Stimulated activated memory B cell treated with anti-CD40 and anti-IgM and Interleukin-4, amounts not matched to agents 10 μg/mL and 1 μg/mL and 100 μg/mL, for 72 hours (primary cell): ENCODE measurements at regions not wholly inside any gene's neighbourhood (a gene's known extent, or its start where the extent isn't known, plus 50 kb on each side); places are given as distances from the start of the nearest gene placed in this dataset.
"Not testable (repeated sequence)": the region's sequence is repeated elsewhere in the genome, so short reads cannot be mapped to it uniquely, and the experiment has no call there.

Source experiments
- ATAC-seq: fragments of 150-1000 bp; cut with Tn5 transposase; 2 replicates; pipeline ENCODE4 v1.10.0; 2021
- H3K27ac Mint-ChIP-seq: one replicate; pipeline ENCODE4 v1.8.0; 2022; ENCODE audit warnings: mild to moderate bottlenecking, mixed read lengths
- H3K27me3 Mint-ChIP-seq: one replicate; pipeline ENCODE4 v1.8.0; 2022; ENCODE audit warnings: mixed read lengths
- H3K36me3 Mint-ChIP-seq: one replicate; pipeline ENCODE4 v1.8.0; 2022; ENCODE audit warnings: mixed read lengths
- H3K4me1 Mint-ChIP-seq: one replicate; pipeline ENCODE4 v1.8.0; 2022; ENCODE audit warnings: mixed read lengths
- H3K4me3 Mint-ChIP-seq: one replicate; pipeline ENCODE4 v1.8.0; 2022; ENCODE audit warnings: mild to moderate bottlenecking, moderate library complexity, mixed read lengths
- H3K9me3 Mint-ChIP-seq: one replicate; pipeline ENCODE4 v1.8.0; 2022; ENCODE audit warnings: mixed read lengths

GRCh38 chr16:66196770-66197169 is 169.7 kb upstream of the CDH5 start:
- no peak overlapping the region for H3K4me3 Mint-ChIP-seq
- no peak for ATAC-seq
- no peaks in the 10 kb centered on the region for H3K27me3 Mint-ChIP-seq
- H3K36me3 Mint-ChIP-seq: no peaks in the 10 kb centered on the region
- H3K9me3 Mint-ChIP-seq: no peaks in the 10 kb centered on the region
- no peaks in the 10 kb centered on the region for H3K4me1 Mint-ChIP-seq
- no peak overlapping the region for H3K27ac Mint-ChIP-seq

DNA sequence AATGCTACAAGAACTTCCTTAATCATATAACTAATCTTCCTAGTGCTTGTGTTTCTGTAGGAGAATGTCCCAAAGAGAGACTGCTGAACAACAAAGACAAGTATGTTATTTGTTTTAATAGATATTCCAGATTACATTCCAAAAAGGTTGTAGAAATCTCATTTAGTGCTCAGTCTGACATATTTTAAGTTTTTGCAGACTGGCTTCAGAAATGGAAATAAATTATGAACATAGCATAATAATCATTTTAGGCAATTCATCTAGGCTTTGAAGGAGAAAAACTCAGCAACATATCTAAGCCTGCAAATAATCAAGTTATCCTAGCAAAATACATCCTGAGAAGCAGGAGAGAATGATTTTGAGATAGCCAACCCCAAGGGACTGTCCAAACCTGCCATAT is 171.6 kb upstream of the CDH5 start:
- H3K4me1 Mint-ChIP-seq: no peaks in the 10 kb centered on the region
- H3K36me3 Mint-ChIP-seq: no peaks in the 10 kb centered on the region
- H3K27ac Mint-ChIP-seq: no peak overlapping the region
- H3K27me3 Mint-ChIP-seq: peaks cover 13% of the 10 kb centered on the region
- H3K4me3 Mint-ChIP-seq: no peak overlapping the region
- H3K9me3 Mint-ChIP-seq: peaks cover 3% of the 10 kb centered on the region
- ATAC-seq: no peak

DNA sequence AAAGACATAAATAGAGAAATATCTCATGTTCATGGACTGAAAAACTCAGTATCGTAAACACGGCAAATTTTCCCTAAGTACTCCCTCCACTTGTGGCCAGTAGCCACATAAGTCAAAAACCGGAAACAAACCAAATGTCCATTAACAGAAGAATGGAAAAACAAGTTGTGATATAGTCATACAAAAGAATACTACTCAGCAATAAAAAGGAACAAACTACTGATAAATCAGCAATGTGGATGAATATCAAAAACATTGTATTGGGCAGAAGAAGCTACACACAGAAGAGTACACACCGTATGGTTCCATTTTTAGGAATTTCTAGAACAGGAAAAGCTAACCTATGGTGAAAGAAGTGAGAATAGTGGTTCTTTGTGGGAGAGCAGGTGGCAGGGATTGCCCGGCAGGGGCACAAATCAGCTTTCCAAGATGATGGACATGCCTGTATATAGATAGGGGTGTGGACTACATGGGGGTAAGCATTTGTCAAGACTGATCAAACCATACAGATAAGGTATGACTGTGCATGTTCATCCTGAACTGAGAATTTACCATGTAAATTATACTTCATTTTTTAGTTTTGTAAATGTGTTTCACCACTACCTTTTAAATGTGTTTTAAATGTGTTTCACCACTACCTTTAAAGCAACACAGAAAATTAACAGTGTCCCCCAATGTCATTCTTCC is 172.8 kb upstream of the CDH5 start:
- no peaks in the 10 kb centered on the region for H3K36me3 Mint-ChIP-seq
- ATAC-seq: no peak
- H3K27ac Mint-ChIP-seq: no peak overlapping the region
- H3K4me3 Mint-ChIP-seq: no peak overlapping the region
- peaks cover 3% of the 10 kb centered on the region for H3K9me3 Mint-ChIP-seq
- peaks cover 25% of the 10 kb centered on the region for H3K27me3 Mint-ChIP-seq
- H3K4me1 Mint-ChIP-seq: no peaks in the 10 kb centered on the region

DNA sequence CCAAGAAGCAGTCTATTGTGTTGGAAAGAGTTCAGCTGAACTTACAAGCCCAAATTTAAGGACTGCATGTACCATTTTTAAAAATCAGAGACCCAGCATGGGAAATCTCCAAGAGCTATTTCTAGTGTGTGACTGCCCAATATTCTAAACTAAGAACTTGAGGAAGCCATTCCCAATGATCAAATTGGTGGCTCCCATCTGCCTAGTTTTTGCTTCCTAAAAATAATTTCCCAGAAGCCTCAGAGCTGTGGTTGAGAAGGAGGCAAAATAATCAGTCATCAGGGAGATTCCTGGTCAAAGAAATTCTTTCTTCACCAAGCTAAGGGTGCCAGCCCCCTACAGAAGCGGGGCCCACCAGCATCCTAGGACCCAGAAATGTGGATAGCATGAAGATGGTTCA is 176.1 kb upstream of the CDH5 start:
- Mint-ChIP-seq H3K9me3 (peaks cover 3% of the 10 kb centered on the region), H3K4me3 (no peak overlapping the region), H3K4me1 (no peaks in the 10 kb centered on the region), H3K27me3 (peaks cover 33% of the 10 kb centered on the region), H3K36me3 (no peaks in the 10 kb centered on the region), H3K27ac (no peak overlapping the region)
- no peak for ATAC-seq

- peaks cover 33% of the 10 kb centered on the region for H3K27me3 Mint-ChIP-seq
- no peak overlapping the region for H3K4me3 Mint-ChIP-seq
- H3K27ac Mint-ChIP-seq: no peak overlapping the region
- ATAC-seq: no peak
- no peaks in the 10 kb centered on the region for H3K36me3 Mint-ChIP-seq
- peaks cover 3% of the 10 kb centered on the region for H3K9me3 Mint-ChIP-seq
- no peaks in the 10 kb centered on the region for H3K4me1 Mint-ChIP-seq
These were observed 176.5 kb upstream of the CDH5 start for GRCh38 chr16:66189951-66190350.

GRCh38 chr16:66188917-66189725 is 177.4 kb upstream of the CDH5 start:
- Mint-ChIP-seq H3K9me3 (peaks cover 3% of the 10 kb centered on the region), H3K36me3 (no peaks in the 10 kb centered on the region), H3K27me3 (peaks cover 33% of the 10 kb centered on the region), H3K4me3 (no peak overlapping the region), H3K4me1 (no peaks in the 10 kb centered on the region), H3K27ac (no peak overlapping the region)
- ATAC-seq: no peak

DNA sequence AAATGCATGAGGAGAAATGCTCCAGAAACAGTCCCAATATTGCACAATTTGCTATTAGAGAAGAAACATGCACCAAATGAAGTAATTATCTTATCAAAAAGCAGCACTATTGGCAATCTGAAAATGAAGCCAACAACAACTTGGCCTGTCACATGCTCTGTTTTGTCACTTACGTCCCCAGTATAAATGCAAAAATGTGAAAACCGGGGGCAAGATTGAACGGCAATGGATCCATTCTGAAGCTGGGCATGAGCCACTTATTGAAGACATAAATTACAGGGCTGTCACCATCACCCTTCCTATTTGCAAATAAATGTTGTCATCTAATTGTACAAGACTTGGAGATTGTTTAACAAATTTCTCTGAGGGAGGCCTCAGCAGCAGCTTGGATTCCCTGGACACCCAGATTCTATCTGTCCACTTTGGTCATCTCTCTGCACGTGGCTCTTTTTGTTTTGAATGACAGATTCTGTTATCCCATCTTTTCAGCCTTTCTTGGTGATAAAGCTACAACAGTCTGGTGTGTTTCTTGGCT is 180.2 kb upstream of the CDH5 start:
- H3K4me1 Mint-ChIP-seq: no peaks in the 10 kb centered on the region
- no peaks in the 10 kb centered on the region for H3K36me3 Mint-ChIP-seq
- H3K27me3 Mint-ChIP-seq: peaks cover 33% of the 10 kb centered on the region
- no peak overlapping the region for H3K27ac Mint-ChIP-seq
- H3K4me3 Mint-ChIP-seq: no peak overlapping the region
- H3K9me3 Mint-ChIP-seq: peaks cover 6% of the 10 kb centered on the region
- no peak for ATAC-seq

GRCh38 chr16:66182592-66182991 is 183.9 kb upstream of the CDH5 start:
- ATAC-seq: no peak
- no peaks in the 10 kb centered on the region for H3K27me3 Mint-ChIP-seq

GRCh38 chr16:66176731-66177130 is 189.8 kb upstream of the CDH5 start:
- Mint-ChIP-seq H3K36me3 (no peaks in the 10 kb centered on the region), H3K27me3 (peaks cover 17% of the 10 kb centered on the region), H3K27ac (no peak overlapping the region), H3K4me1 (no peaks in the 10 kb centered on the region), H3K9me3 (peaks cover 5% of the 10 kb centered on the region), H3K4me3 (no peak overlapping the region)
- no peak for ATAC-seq

More at GRCh38 chr16:66182592-66182991, 183.9 kb upstream of the CDH5 start:
- Mint-ChIP-seq H3K4me3 (no peak overlapping the region), H3K36me3 (no peaks in the 10 kb centered on the region), H3K4me1 (no peaks in the 10 kb centered on the region), H3K27ac (no peak overlapping the region), H3K9me3 (peaks cover 8% of the 10 kb centered on the region)

DNA sequence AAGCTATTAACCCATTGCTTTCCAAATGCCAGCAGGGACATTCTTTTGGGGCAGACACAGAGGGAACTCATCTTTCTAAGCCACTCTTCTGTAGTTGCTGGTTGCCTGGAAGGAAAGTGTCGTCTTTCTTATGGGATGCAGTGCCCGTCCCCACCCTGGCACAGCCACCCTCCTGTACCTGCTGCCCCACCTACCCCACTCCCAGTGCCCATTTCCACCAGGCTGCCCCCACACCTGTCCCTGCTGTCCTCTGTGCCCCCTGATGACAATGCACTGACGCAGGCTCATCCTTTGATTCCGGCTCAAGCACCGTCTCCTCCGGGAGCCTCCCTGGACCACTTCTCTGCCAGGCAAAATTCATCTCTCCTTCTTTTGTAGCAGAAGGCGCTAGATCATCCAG is 190.4 kb upstream of the CDH5 start:
- Mint-ChIP-seq H3K4me1 (no peaks in the 10 kb centered on the region), H3K27me3 (peaks cover 17% of the 10 kb centered on the region), H3K9me3 (peaks cover 5% of the 10 kb centered on the region), H3K36me3 (no peaks in the 10 kb centered on the region), H3K4me3 (no peak overlapping the region), H3K27ac (no peak overlapping the region)
- no peak for ATAC-seq

GRCh38 chr16:66175636-66176035 is 190.9 kb upstream of the CDH5 start:
- Mint-ChIP-seq H3K36me3 (no peaks in the 10 kb centered on the region), H3K27ac (no peak overlapping the region), H3K4me3 (no peak overlapping the region), H3K27me3 (peaks cover 17% of the 10 kb centered on the region), H3K4me1 (no peaks in the 10 kb centered on the region), H3K9me3 (peaks cover 5% of the 10 kb centered on the region)
- ATAC-seq: no peak

- Mint-ChIP-seq H3K4me3 (no peak overlapping the region), H3K4me1 (no peaks in the 10 kb centered on the region), H3K27ac (no peak overlapping the region), H3K27me3 (peaks cover 17% of the 10 kb centered on the region), H3K36me3 (no peaks in the 10 kb centered on the region), H3K9me3 (peaks cover 1% of the 10 kb centered on the region)
- ATAC-seq: no peak
These were observed 191.4 kb upstream of the CDH5 start for GRCh38 chr16:66175058-66175457.

DNA sequence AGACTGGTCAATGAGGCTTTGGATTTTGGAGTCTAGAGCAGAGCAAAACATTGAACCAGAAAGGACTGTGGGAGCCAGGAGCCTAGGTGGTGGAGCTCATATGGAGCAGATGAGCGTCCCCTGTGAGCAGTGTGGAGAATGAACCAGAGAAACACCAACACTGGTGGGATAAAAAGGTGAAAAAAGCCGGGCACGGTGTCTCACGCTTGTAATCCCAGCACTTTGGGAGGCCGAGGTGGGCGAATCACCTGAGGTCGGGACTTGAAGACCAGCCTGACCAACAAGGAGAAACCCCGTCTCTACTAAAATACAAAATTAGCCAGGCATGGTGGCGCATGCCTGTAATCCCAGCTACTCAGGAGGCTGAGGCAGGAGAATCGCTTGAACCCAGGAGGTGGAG is 192.7 kb upstream of the CDH5 start:
- H3K9me3 Mint-ChIP-seq, H3K4me1 Mint-ChIP-seq, H3K27ac Mint-ChIP-seq, ATAC-seq, H3K4me3 Mint-ChIP-seq, H3K36me3 Mint-ChIP-seq: not testable (repeated sequence)
- peaks cover 17% of the 10 kb centered on the region for H3K27me3 Mint-ChIP-seq

- H3K9me3 Mint-ChIP-seq, H3K36me3 Mint-ChIP-seq, ATAC-seq, H3K4me1 Mint-ChIP-seq, H3K27ac Mint-ChIP-seq, H3K4me3 Mint-ChIP-seq: not testable (repeated sequence)
- peaks cover 17% of the 10 kb centered on the region for H3K27me3 Mint-ChIP-seq
These were observed 193.3 kb upstream of the CDH5 start for GRCh38 chr16:66173181-66173580.

DNA sequence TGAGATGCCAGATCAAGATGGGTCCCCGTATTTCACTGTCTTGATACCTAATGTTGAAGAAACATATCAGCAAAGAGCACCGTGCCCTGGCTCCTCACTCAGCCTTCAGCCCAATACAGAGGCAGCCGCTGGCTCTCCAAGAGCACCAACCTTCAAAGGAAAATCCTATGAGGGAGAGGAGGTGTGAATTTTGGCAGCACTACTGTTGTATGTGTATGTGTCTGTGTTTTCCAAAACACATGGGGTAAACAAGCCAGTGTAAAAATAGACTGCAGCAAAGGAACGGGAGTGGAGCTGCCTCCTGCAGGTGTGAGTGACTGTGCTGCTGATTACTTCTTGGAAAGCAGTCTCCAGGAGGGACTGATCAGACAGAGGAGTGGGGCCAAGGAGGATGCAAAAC is 194.0 kb upstream of the CDH5 start:
- Mint-ChIP-seq H3K4me1 (no peaks in the 10 kb centered on the region), H3K4me3 (no peak overlapping the region), H3K36me3 (no peaks in the 10 kb centered on the region), H3K27ac (no peak overlapping the region), H3K9me3 (no peaks in the 10 kb centered on the region), H3K27me3 (peaks cover 20% of the 10 kb centered on the region)
- no peak for ATAC-seq

- Mint-ChIP-seq H3K36me3 (no peaks in the 10 kb centered on the region), H3K27ac (no peak overlapping the region), H3K9me3 (no peaks in the 10 kb centered on the region), H3K27me3 (peaks cover 24% of the 10 kb centered on the region), H3K4me3 (no peak overlapping the region), H3K4me1 (no peaks in the 10 kb centered on the region)
- no peak for ATAC-seq
These were observed 194.9 kb upstream of the CDH5 start for GRCh38 chr16:66171578-66171977.
